GM23248 (cell line): ENCODE measurements at regions not wholly inside any gene's neighbourhood (a gene's known extent, or its start where the extent isn't known, plus 50 kb on each side); places are given as distances from the start of the nearest gene placed in this dataset.

Source experiments
- DNase-seq: peaks from one replicate; pipeline ENCODE4 v3.0.0-alpha.2; 2015
- H2AFZ ChIP-seq: fragments of 200-600 bp; sonication (generic); 2 replicates; pipeline ENCODE4 v1.6.1; 2016; ENCODE audit warnings: antibody characterized with exemption
- H3F3A ChIP-seq: fragments of 200-600 bp; sonication (generic); 2 replicates; pipeline ENCODE4 v1.6.1; 2016; ENCODE audit warnings: mild to moderate bottlenecking, antibody characterized with exemption, mixed run types; ENCODE audit not compliant: insufficient read depth
- H3K27ac ChIP-seq: fragments of 200-600 bp; sonication (generic); 2 replicates; pipeline ENCODE4 v1.5.1; 2016; ENCODE audit warnings: mild to moderate bottlenecking
- H3K27me3 ChIP-seq: fragments of 200-600 bp; sonication (generic); replicated peaks from 2 replicates; pipeline ENCODE4 v1.6.1; 2016; ENCODE audit warnings: mild to moderate bottlenecking; ENCODE audit not compliant: insufficient read depth
- H3K36me3 ChIP-seq: fragments of 200-600 bp; sonication (generic); 2 replicates; pipeline ENCODE4 v1.6.1; 2016; ENCODE audit warnings: low read depth, mild to moderate bottlenecking
- H3K4me1 ChIP-seq: fragments of 200-600 bp; sonication (generic); 2 replicates; pipeline ENCODE4 v1.6.1; 2016; ENCODE audit warnings: mild to moderate bottlenecking; ENCODE audit not compliant: insufficient read depth
- H3K4me2 ChIP-seq: fragments of 200-600 bp; sonication (generic); one replicate; pipeline ENCODE4 v1.6.1; 2016; ENCODE audit warnings: mild to moderate bottlenecking; ENCODE audit not compliant: unreplicated experiment
- H3K4me3 ChIP-seq: fragments of 200-600 bp; sonication (generic); 2 replicates; pipeline ENCODE4 v1.5.1; 2016; ENCODE audit warnings: mild to moderate bottlenecking
- H3K79me2 ChIP-seq: fragments of 200-600 bp; sonication (generic); 2 replicates; pipeline ENCODE4 v1.6.1; 2016; ENCODE audit warnings: mild to moderate bottlenecking; ENCODE audit not compliant: insufficient read depth
- H3K9ac ChIP-seq: fragments of 200-600 bp; sonication (generic); 2 replicates; pipeline ENCODE4 v1.6.1; 2016; ENCODE audit warnings: mild to moderate bottlenecking
- H3K9me2 ChIP-seq: fragments of 200-600 bp; sonication (generic); 2 replicates; pipeline ENCODE4 v1.6.1; 2016; ENCODE audit warnings: mixed run types, mild to moderate bottlenecking, moderate library complexity; ENCODE audit not compliant: insufficient read depth
- H3K9me3 ChIP-seq: fragments of 200-600 bp; sonication (generic); one replicate; pipeline ENCODE4 v1.6.1; 2017; ENCODE audit warnings: low read depth
- H4K20me1 ChIP-seq: fragments of 200-600 bp; sonication (generic); 2 replicates; pipeline ENCODE4 v1.6.0; 2016; ENCODE audit not compliant: insufficient read depth
- EZH2 ChIP-seq: fragments of 200-600 bp; sonication (generic); IDR thresholded peaks from 2 replicates; pipeline ENCODE4 v1.6.1; 2018; ENCODE audit warnings: antibody characterized with exemption, mild to moderate bottlenecking; ENCODE audit not compliant: insufficient read depth, poor library complexity, severe bottlenecking
- EZH2phosphoT487 ChIP-seq: fragments of 200-600 bp; sonication (generic); IDR thresholded peaks from 2 replicates; pipeline ENCODE4 v1.6.1; 2018; ENCODE audit warnings: antibody characterized with exemption, moderate library complexity, mild to moderate bottlenecking, low read depth; ENCODE audit not compliant: insufficient read depth
- WGBS, 2 experiments: methylation state at CpG; one replicate each; pipeline ENCODE4 v1.1.6; 2015 to 2017; ENCODE audit warnings: low lambda C conversion rate in 2 of 2, low coverage in 1 of 2; ENCODE audit errors: missing lambda C conversion rate in 2 of 2; 5-methylcytosine and 5-hydroxymethylcytosine counted together
- in situ Hi-C: fragments of 300-500 bp; cut with MboI; formaldehyde crosslinking; loops from 2 replicates; pipeline ENCODE4 v1.15.0; 2020

GRCh38 chr13:63414247-63414646 lies 1998.6 kb upstream of the PCDH20 start:
- Histone ChIP-seq H3K4me2 (no peak overlapping the region), H3F3A (no peaks in the 10 kb centered on the region), H3K9ac (no peak overlapping the region), H4K20me1 (no peaks in the 10 kb centered on the region), H3K27ac (no peak overlapping the region), H3K79me2 (no peaks in the 10 kb centered on the region), H3K4me3 (no peak overlapping the region), H3K9me3 (no peaks in the 10 kb centered on the region), H2AFZ (no peak overlapping the region), H3K4me1 (no peaks in the 10 kb centered on the region), H3K27me3 (no peaks in the 10 kb centered on the region), H3K9me2 (no peaks in the 10 kb centered on the region), H3K36me3 (no peaks in the 10 kb centered on the region)
- 32 to 33% methylated on average over 2 of the region's 2 CpGs for WGBS, 2 experiments
- in situ Hi-C loops = no loop called here
- no peak for DNase-seq
- no peak for TF ChIP-seq EZH2phosphoT487
- TF ChIP-seq EZH2 = no peak

- Histone ChIP-seq H3K9ac (no peak overlapping the region), H3F3A (no peaks in the 10 kb centered on the region), H3K9me2 (no peaks in the 10 kb centered on the region), H3K9me3 (no peaks in the 10 kb centered on the region), H3K27ac (no peak overlapping the region), H3K4me3 (no peak overlapping the region), H3K27me3 (no peaks in the 10 kb centered on the region), H3K36me3 (no peaks in the 10 kb centered on the region), H3K79me2 (no peaks in the 10 kb centered on the region), H2AFZ (no peak overlapping the region), H3K4me1 (no peaks in the 10 kb centered on the region), H4K20me1 (no peaks in the 10 kb centered on the region), H3K4me2 (no peak overlapping the region)
- no peak for DNase-seq
- TF ChIP-seq EZH2phosphoT487 (no peak), EZH2 (no peak)
- 8 to 9% methylated on average over 7 of the region's 7 CpGs for WGBS, 2 experiments
- in situ Hi-C loops = no loop called here
These were observed 1994.2 kb upstream of the PCDH20 start for GRCh38 chr13:63409791-63410351.

- no peak overlapping the region for H2AFZ ChIP-seq
- no peaks in the 10 kb centered on the region for H3K4me1 ChIP-seq
- DNase-seq = no peak
- H3K27ac ChIP-seq = no peak overlapping the region
- no peaks in the 10 kb centered on the region for H3K9me3 ChIP-seq
- H3K9ac ChIP-seq = no peak overlapping the region
- H3K36me3 ChIP-seq = no peaks in the 10 kb centered on the region
- H3K4me2 ChIP-seq = no peak overlapping the region
- 0 to 2% methylated on average over 4 of the region's 4 CpGs for WGBS, 2 experiments
- no peaks in the 10 kb centered on the region for H3K27me3 ChIP-seq
- H3F3A ChIP-seq = no peaks in the 10 kb centered on the region
- in situ Hi-C loops = no loop called here
- H4K20me1 ChIP-seq = no peaks in the 10 kb centered on the region
- H3K4me3 ChIP-seq = no peak overlapping the region
- H3K79me2 ChIP-seq = no peaks in the 10 kb centered on the region
- H3K9me2 ChIP-seq = no peaks in the 10 kb centered on the region
- TF ChIP-seq EZH2 (no peak), EZH2phosphoT487 (no peak)
These were observed 1992.9 kb upstream of the PCDH20 start for GRCh38 chr13:63408331-63409189.

- H3K4me3 ChIP-seq = no peak overlapping the region
- no peak overlapping the region for H3K27ac ChIP-seq
- no peaks in the 10 kb centered on the region for H3K9me2 ChIP-seq
- H3K4me1 ChIP-seq = no peaks in the 10 kb centered on the region
- H3F3A ChIP-seq = no peaks in the 10 kb centered on the region
- DNase-seq = no peak
- no peaks in the 10 kb centered on the region for H3K27me3 ChIP-seq
- H3K4me2 ChIP-seq = no peak overlapping the region
- H3K36me3 ChIP-seq = no peaks in the 10 kb centered on the region
- TF ChIP-seq EZH2phosphoT487 (no peak), EZH2 (no peak)
- H3K79me2 ChIP-seq = no peaks in the 10 kb centered on the region
- in situ Hi-C loops = no loop called here
- H2AFZ ChIP-seq = no peak overlapping the region
- H3K9ac ChIP-seq = no peak overlapping the region
- no peaks in the 10 kb centered on the region for H4K20me1 ChIP-seq
- no peaks in the 10 kb centered on the region for H3K9me3 ChIP-seq
These were observed 1988.1 kb upstream of the PCDH20 start for GRCh38 chr13:63403733-63404132.
